LNCaP clone FGC (cell line): ENCODE measurements at regions not wholly inside any gene's neighbourhood (a gene's known extent, or its start where the extent isn't known, plus 50 kb on each side); places are given as distances from the start of the nearest gene placed in this dataset.
A peak's percentile ranks its signal among the peaks of the same experiment; 100 is the strongest.
"Not testable (repeated sequence)": the region's sequence is repeated elsewhere in the genome, so short reads cannot be mapped to it uniquely, and the experiment has no call there.

Experiments used
- DNase-seq: peaks from one replicate; pipeline ENCODE4 v3.0.0-alpha.2; 2011; ENCODE audit warnings: low read depth
- H3K4me3 ChIP-seq: 2 replicates; pipeline ENCODE4 v1.5.1; 2011; ENCODE audit warnings: mild to moderate bottlenecking, low read depth, low read length, control low read depth
- CTCF ChIP-seq: IDR thresholded peaks from 2 replicates; pipeline ENCODE4 v1.5.1; 2012; ENCODE audit warnings: mild to moderate bottlenecking; ENCODE audit not compliant: control insufficient read depth, insufficient read depth; ENCODE audit errors: extremely low read depth

GRCh38 chr1:206356310-206356709 lies 114.0 kb upstream of the IKBKE start:
- not testable (repeated sequence) for H3K4me3 ChIP-seq, DNase-seq

- not testable (repeated sequence) for H3K4me3 ChIP-seq, DNase-seq
Measured at GRCh38 chr1:206357962-206358361, 112.3 kb upstream of the IKBKE start.

- not testable (repeated sequence) for H3K4me3 ChIP-seq, DNase-seq
Measured at GRCh38 chr1:206358771-206359170, 111.5 kb upstream of the IKBKE start.

GRCh38 chr1:206359377-206359776 lies 110.9 kb upstream of the IKBKE start:
- DNase-seq, result not testable (repeated sequence)

GRCh38 chr1:206361978-206362543 lies 108.2 kb upstream of the IKBKE start:
- not testable (repeated sequence) for DNase-seq, H3K4me3 ChIP-seq
- TF ChIP-seq CTCF, result 0 out of 2 replicates have a peak, but pooled peaks have one; percentile 15

More at GRCh38 chr1:206359377-206359776, 110.9 kb upstream of the IKBKE start:
- not testable (repeated sequence) for H3K4me3 ChIP-seq

GRCh38 chr1:206362994-206363393 lies 107.3 kb upstream of the IKBKE start:
- H3K4me3 ChIP-seq, DNase-seq: not testable (repeated sequence)

- H3K4me3 ChIP-seq, DNase-seq: not testable (repeated sequence)
Measured at GRCh38 chr1:206365271-206365670, 105.0 kb upstream of the IKBKE start.

- not testable (repeated sequence) for H3K4me3 ChIP-seq, DNase-seq
Measured at GRCh38 chr1:206366131-206366530, 104.1 kb upstream of the IKBKE start.

GRCh38 chr1:206366772-206367171 lies 103.5 kb upstream of the IKBKE start:
- not testable (repeated sequence) for DNase-seq, H3K4me3 ChIP-seq

- not testable (repeated sequence) for DNase-seq, H3K4me3 ChIP-seq
Measured at GRCh38 chr1:206367955-206368622, 102.2 kb upstream of the IKBKE start.

- H3K4me3 ChIP-seq, result not testable (repeated sequence)
Measured at GRCh38 chr1:206374725-206375124, 95.6 kb upstream of the IKBKE start.

GRCh38 chr1:206375552-206375951 lies 94.7 kb upstream of the IKBKE start:
- not testable (repeated sequence) for DNase-seq, H3K4me3 ChIP-seq

More at GRCh38 chr1:206374725-206375124, 95.6 kb upstream of the IKBKE start:
- DNase-seq, result not testable (repeated sequence)

GRCh38 chr1:206378506-206378905 lies 91.8 kb upstream of the IKBKE start:
- H3K4me3 ChIP-seq, DNase-seq: not testable (repeated sequence)

GRCh38 chr1:206379245-206379644 lies 91.0 kb upstream of the IKBKE start:
- H3K4me3 ChIP-seq, DNase-seq: not testable (repeated sequence)

GRCh38 chr1:206380163-206380790 lies 90.0 kb upstream of the IKBKE start:
- H3K4me3 ChIP-seq, DNase-seq: not testable (repeated sequence)

- DNase-seq, H3K4me3 ChIP-seq: not testable (repeated sequence)
Measured at GRCh38 chr1:206380791-206381610, 89.3 kb upstream of the IKBKE start.
